Hematopoietic multipotent progenitor cell treated with erythropoietin and hydrocortisone succinate and interleukin-3 and kit ligand, for 4 days (in vitro differentiated cells): ENCODE measurements at regions not wholly inside any gene's neighbourhood (a gene's known extent, or its start where the extent isn't known, plus 50 kb on each side); places are given as distances from the start of the nearest gene placed in this dataset.

Experiments used
- DNase-seq: peaks from one replicate; pipeline ENCODE4 v3.0.0-alpha.2; 2015

DNA sequence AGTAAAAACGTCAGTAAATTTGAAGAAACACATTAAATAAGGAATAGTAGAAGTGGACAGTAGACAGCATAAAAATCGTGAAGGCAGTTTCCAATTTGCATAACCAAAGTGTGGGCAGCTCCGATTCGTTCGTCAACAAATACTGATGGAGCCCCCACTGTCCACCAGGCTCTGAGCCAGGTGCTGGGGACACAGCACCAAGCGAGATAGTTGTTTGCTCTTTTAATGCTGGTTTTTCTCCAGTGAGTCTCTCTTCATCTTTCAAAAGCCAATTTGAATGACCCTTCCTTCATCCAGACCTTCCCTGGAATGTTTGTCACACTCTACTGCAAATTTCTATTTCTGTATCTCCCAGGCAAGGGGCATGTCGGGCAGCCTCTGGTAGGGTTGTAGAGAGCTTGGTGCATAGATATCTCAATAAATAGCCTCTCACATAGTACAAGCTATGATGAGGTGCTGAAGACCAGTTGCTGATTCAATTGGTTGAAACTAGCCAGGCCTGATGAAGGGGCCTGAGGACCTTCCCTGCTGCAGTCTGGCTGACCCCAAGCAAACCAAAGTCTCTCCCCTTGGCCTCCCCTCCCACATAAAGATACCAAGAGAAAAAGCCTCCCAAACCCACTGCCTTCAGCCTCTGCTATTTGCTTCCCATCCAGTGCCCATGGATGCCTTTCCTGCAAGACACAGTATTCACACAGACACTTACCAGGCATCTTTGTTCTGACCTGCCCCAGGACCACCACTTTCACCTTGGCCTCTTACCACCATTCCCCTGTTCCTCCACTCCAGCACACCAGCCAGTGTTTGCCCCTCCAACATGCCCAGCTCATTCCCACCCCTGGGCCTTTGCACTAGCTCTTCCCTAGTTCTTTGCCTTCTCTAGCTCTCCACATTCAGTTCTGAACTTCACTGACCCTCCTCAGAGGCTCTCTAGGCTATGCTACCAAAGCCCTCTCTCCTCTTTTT, 125.2 kb downstream of the CEBPB start:
- DNase-seq = no peak

DNA sequence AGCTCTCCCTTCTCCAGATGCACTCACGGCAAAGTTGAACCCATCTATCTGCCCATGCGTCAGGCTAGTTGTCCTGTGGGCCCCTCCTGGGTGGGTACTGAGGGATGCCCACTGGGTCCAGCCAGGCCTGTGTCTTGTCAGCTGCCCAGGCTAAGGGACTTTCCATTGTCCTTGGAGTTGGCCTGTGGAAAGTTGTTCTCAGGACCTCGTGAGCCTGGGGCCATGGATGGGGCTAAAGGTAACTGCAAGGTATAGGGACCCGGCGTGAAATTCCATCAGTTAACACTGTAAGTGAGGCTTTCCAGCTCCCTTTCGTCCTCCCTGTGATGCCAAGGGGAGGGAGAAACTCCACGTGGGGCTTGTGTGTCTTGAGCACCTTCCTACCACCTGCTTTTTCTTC, 126.5 kb downstream of the CEBPB start:
- no peak for DNase-seq

- DNase-seq = no peak
Measured at GRCh38 chr20:50317609-50318008, 127.0 kb downstream of the CEBPB start.

- no peak for DNase-seq
Measured at GRCh38 chr20:50318710-50319109, 128.1 kb downstream of the CEBPB start.

- DNase-seq = no peak
Measured at GRCh38 chr20:50320005-50320900, 129.6 kb downstream of the CEBPB start.

DNA sequence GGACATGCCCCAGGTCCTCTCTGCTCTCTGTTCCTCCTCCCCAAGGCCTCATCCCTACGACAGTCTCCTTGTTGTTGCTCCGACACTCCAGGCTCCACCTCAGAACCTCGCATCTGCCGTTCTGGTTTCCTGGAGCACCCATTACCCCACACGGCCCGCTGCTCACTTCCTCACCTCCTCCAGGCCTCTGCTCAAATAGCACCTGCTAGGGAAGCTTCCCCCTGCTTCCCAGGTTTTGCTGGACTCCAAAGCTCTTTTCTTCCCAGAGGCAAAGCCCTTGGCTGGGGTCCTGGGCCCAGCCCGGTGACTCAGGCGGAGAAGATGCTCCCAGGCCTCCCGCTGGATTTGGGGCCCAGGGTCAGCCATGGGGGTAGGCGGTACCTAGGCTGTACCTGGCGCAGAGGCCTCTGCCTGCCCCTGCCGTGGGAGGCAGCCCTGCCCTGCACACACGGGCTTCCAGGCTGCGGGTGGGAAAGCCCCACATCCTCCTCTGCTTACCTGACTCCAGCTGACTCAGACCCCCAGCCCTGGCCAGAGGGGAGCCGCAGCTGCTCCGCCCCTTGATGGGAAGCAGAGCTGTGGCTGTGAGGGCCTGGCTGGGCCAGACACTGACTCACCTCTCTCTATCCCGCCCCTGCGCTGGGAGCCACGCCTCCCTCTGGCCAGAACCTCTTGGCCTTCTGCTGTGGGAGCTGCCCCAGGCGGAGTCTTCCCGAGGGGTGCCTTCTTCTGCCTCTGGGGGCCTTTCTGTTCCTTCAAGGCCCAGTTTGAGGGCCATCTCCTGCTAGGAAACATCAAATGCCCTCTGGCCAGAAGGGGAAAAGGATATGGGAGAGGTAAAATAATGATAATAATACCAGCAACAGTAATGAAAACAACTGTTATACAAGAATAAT, 130.5 kb downstream of the CEBPB start:
- peak; percentile 32 for DNase-seq

DNA sequence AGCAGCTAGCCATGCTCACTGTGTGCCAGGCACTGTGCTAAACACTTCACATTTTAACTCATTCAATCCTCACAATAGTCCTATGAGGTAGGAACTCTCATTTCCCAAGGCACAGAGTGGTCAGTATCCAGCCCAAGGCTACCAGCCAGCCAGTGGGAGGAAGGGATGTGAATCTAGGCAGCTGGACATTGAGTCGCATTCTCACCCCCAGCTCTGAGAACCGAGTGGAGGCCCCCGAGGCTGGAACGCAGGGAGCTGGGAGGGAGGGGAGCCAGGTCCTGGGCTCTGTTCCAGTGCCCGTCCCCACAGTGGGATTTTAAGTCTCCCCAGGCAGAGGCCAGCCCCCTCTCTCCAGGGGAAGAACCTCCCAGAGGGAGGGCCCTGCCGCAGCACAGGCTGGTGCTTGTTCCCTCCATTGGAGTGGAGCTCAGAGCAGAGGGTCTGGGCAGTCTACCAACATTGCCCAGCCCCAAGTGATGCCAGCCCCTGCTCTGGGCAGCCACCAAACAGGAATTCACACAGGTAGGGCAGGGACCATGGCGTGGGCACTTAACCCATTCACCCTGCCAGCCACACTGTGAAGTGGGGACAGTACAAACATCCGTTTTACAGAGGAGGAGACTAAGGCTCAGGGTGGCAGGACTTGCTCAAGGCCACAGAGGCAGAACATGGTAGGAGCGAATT, 131.3 kb downstream of the CEBPB start:
- DNase-seq = no peak

DNA sequence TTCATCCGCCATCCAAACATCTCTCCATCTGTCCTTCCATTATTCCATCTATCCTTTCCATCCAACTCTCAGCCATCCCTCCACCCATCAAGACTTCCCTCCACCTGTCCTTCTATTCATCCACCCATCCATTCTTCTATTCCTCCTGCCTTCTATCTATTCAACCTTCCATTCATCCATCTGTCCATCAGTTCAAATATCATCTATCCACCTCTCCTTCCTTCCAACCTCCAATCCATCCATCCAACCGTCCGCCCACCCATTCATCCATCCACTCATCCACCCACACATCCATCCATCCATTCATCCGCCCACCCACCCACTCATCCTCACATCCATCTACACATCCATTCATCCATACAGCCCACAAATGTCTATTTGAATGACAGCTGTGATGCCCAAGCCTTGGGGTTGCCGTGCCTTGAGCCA, 132.1 kb downstream of the CEBPB start:
- no peak for DNase-seq

DNA sequence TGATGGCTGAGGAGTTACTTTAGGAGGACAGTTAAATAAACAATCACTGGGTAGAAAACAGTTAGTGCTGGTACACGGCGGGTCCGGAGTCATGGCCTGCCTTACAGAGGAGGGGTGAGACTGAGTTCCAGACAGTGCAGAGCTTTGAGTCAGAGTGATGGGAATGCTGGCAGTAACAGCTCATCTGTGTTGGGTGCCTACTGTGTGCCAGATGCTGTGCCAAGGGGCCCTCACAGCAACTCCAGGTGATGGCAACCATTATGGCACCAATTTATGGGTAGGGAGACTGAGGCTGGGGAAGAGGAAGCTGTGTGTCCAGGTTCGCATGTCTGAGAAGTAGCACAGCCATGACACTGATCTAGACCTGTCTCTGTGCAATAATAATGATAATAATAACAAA, 132.6 kb downstream of the CEBPB start:
- no peak for DNase-seq

DNA sequence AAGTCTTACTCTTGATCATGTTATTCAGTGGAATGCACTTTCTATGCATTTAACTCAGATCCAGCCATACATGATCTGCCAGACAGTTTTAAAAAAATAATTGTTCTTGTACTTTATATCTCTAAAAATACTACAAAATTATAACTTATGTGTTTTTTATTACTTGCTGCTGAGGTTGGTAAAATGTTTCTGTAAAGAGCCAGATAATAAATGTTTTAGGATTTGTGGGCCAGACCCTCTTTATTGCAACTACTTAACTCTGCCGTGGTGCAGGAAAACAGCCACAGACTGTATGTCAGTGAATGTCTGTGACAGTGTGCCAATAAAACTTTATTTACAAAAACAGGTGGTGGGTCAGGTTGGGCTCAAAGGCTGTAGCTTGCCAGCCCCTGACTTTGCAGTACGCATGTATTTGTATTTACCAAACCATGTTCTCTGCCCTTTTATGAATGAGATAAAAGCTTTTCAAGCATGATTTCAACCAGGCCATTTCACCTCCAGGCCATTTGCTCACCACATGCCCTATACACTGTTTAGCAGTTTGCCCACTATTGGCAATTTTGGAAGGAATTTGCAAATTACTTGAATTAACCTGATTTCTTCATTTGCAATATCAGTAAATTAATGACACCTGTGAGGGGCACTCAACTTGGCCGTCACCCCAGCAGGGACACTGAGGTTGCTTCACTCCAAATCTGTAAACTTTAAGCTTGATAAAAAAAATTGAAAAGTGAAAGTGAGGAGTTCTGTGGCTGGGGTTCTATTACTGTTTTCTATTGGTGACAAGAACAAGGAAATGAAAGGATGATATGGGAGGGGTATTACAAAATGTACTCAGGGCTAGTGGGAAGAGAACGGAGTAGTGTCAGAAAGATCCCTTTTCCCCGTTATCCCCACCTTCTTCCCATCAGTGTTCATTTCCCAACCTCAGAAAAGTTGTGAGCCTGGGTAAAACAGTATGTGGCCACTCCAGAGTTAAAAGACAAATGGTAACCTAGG, 133.4 kb downstream of the CEBPB start:
- DNase-seq = no peak

DNA sequence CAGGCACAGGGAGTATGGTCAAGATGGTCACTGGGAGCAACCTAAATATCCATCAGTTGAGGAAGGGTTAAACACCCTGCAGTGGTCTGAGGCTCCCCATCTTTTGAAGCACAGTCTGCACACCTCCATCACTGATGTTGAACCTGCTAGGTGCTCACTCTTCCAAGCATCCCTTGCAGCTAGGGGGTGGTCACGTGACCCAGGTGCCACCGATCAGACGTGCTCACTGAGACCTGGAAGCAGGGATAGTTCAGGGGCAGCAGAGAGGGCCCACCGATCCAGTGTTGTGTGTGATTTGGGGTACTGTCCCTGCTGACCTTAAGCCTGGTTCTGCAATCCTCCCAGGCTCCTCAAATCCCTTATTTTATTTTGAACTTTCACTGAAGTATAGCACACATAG, 134.6 kb downstream of the CEBPB start:
- no peak for DNase-seq

DNA sequence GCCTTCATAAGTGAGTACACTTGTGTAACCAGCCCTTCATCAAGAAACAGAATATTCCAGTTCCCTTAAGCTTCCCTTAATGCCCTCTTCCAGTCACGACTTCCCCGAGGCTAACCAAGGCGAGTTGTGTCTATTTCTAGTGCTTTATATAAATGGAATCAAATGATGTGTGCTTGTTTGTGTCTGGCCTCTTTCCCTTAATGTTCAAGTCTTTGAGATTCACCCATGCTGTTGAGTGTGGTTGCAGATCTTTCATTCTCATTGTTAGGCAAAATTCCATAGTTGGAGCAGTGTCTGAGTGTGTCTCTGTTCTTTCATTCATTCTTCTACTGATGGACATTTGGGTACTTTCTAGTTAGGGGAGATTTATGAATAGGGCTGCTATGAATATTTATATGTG, 135.0 kb downstream of the CEBPB start:
- no peak for DNase-seq

GRCh38 chr20:50327666-50328065, 137.0 kb downstream of the CEBPB start:
- no peak for DNase-seq

DNA sequence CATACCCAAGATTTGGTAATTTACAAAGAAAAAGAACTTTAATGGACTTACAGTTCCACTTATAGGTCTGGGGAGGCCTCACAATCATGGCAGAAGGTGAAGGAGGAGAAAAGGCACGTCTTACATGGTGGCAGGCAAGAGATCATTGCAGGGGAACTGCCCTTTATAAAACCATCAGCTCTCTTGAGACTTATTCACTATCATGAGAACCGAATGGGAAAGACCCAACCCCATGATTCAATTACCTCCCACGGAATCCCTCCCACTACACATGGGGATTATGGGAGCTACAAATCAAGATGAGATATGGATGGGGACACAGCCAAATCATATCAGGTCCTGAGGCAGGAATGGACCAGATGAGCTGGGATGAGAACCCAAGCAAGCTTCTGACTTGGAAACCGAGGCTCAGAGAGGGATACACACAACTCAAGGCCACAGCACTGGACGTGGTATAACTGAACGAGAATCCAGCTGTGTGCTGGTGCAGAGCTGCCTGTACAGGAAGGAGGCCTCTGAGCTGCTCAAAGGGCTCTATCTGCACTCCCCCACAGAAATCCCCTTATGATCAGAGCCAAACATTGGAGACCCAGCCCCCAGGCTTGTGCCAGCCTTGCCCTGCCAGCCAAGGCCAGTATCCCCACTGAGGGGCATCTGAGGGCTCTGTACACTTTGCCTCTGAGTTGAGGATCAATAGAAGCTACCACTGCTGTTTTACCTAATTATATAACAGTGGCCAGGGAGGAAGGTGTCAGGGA, 137.8 kb downstream of the CEBPB start:
- DNase-seq = no peak

- no peak for DNase-seq
Measured at GRCh38 chr20:50328996-50329898, 138.6 kb downstream of the CEBPB start.

GRCh38 chr20:50329981-50330503, 139.4 kb downstream of the CEBPB start:
- DNase-seq = no peak

DNA sequence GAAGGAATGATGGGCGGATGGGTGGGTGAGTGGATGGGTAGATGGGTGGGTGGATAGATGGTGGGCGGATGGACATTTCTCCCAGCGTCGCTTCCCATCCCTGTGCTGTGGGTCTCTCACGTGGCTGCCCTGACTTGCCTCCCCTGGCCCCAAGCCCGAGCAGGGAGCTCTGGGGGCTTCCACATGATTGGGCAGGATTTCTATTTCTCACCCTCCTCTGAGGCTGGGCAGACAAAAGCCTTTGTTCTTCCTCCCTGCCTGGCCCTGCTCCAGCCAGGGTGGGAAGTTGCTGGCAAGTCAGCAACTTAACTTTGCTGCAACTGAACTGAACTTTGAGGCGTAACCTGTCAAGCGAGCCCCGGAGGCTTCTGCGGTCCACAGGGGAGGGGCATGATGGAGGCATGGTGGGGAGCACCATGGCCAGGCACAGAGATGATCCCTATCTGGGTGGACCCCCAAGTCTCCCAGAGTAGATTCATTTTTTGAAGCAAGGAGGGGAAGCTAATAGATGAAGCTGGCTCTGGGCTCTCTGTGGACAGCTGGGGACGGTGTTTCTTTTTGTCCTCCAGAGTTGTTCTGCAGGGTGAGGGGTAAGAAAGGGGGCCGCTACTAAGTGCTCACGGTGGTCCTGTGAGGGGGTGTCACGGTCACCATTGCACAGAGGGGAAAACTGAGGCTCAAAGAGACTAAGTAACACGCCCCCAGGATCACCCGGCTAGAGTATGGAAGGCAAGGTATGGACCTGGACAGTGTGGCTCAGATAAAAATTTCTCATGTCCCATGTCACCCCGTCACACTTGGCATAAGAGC, 140.1 kb downstream of the CEBPB start:
- DNase-seq = peak; percentile 57
